ENCODE measurements at regions not wholly inside any gene's neighbourhood (a gene's known extent, or its start where the extent isn't known, plus 50 kb on each side); places are given as distances from the start of the nearest gene placed in this dataset.

DNA sequence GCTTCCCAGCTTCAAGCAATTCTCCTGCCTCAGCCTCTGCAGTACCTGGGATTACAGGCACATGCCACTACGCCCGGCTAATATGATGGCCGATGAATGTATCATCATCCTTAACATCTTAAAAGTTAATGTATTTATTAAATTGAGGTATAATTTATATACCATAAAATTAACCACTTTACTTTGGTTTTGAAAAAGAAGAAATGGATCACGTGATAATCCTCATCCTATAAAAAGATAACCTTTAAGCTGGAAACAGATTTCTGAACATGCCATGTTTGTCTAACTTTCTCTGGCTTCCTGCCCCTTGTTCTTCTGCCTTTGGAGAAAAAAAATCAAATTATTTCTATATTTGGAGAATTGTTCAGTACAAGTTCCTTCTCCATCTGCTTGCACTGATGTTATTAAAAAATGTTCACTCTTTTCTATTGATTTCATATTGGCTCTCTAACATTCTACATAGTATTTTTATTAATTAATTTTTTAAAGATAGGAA is 57.0 kb upstream of the ACTR3 start:
- TF ChIP-seq, protein P1, sequence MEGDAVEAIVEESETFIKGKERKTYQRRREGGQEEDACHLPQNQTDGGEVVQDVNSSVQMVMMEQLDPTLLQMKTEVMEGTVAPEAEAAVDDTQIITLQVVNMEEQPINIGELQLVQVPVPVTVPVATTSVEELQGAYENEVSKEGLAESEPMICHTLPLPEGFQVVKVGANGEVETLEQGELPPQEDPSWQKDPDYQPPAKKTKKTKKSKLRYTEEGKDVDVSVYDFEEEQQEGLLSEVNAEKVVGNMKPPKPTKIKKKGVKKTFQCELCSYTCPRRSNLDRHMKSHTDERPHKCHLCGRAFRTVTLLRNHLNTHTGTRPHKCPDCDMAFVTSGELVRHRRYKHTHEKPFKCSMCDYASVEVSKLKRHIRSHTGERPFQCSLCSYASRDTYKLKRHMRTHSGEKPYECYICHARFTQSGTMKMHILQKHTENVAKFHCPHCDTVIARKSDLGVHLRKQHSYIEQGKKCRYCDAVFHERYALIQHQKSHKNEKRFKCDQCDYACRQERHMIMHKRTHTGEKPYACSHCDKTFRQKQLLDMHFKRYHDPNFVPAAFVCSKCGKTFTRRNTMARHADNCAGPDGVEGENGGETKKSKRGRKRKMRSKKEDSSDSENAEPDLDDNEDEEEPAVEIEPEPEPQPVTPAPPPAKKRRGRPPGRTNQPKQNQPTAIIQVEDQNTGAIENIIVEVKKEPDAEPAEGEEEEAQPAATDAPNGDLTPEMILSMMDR (conservative IDR thresholded peaks at IDR 0.05; ENCODE audit: low read depth in 2 of 2) = no peak
- TF ChIP-seq EZH2phosphoT487 (IDR thresholded peaks at IDR 0.05; ENCODE audit: unreplicated experiment) = no peak
- TF ChIP-seq EZH2 (IDR thresholded peaks at IDR 0.05; ENCODE audit: low read depth, unreplicated experiment) = no peak
- TF ChIP-seq POLR2AphosphoS5 (IDR thresholded peaks at IDR 0.05; ENCODE audit: low read depth) = no peak
- no peak for TF ChIP-seq CREB1 (CRISPR knock-in tag; IDR thresholded peaks at IDR 0.05; ENCODE audit: low read depth)
